Ectodermal cell (in vitro differentiated cells): ENCODE measurements at regions not wholly inside any gene's neighbourhood (a gene's known extent, or its start where the extent isn't known, plus 50 kb on each side); places are given as distances from the start of the nearest gene placed in this dataset.

Experiments used
- H3K27ac ChIP-seq: 2 replicates; pipeline ENCODE4 v1.7.0; 2013; ENCODE audit warnings: mild to moderate bottlenecking, low read depth, low read length; ENCODE audit not compliant: insufficient read depth, poor library complexity, severe bottlenecking
- H3K27me3 ChIP-seq: 2 replicates; pipeline ENCODE4 v1.7.0; 2013; ENCODE audit warnings: mild to moderate bottlenecking, low read length; ENCODE audit not compliant: insufficient read depth, control insufficient read depth, poor library complexity, severe bottlenecking
- H3K36me3 ChIP-seq: one replicate; pipeline ENCODE4 v1.7.0; 2013; ENCODE audit warnings: low read length; ENCODE audit not compliant: control insufficient read depth, insufficient read depth
- H3K4me1 ChIP-seq: one replicate; pipeline ENCODE4 v1.7.0; 2013; ENCODE audit warnings: low read length; ENCODE audit not compliant: control insufficient read depth, insufficient read depth
- H3K4me3 ChIP-seq: 2 replicates; pipeline ENCODE4 v1.7.0; 2013; ENCODE audit warnings: low read depth, low read length, control low read depth; ENCODE audit not compliant: insufficient read depth
- H3K9me3 ChIP-seq: 2 replicates; pipeline ENCODE4 v1.7.0; 2013; ENCODE audit warnings: mild to moderate bottlenecking, low read length, moderate library complexity; ENCODE audit not compliant: control insufficient read depth
- WGBS, 2 experiments: methylation state at CpG; one replicate each; pipeline ENCODE4 v1.1.7; 2013; ENCODE audit warnings: missing lambda C conversion rate in 2 of 2; 5-methylcytosine and 5-hydroxymethylcytosine counted together

DNA sequence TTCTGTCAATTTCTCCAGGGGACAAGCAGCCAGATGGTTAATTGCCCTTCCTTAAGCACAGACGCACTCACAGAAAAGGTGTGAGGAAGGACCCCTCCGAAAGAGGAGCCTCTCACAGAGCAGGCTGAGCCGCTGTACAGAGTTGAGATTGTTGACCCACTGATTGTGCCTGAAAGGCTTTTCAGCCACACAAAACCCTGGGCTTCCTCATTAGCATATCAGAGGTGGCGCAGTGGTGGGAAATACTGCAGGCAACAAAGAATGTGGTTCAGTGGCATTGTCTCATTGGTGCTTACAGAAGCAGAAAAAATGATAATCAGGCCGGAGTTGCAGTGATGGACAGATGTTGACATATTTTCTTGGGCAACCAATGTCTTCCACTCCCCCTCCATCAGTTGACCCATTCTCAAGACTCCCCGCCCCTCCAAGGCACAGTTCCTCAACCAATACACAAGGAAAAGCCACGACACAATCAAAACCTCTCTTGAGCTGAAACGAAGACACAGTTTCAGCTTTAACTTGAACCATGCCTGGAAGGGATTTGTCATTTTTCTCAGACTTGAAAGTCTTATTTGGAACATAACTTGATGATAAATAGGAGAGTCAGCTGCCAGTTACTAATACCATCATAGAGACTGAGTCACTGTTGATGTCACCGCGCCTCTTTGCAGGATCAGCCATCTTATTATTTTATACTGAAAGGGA lies 53.1 kb downstream of the ATXN3L start:
- H3K27ac ChIP-seq: peak overlapping the region; percentile 77
- H3K27me3 ChIP-seq: no peaks in the 10 kb centered on the region
- H3K36me3 ChIP-seq: no peaks in the 10 kb centered on the region
- no peaks in the 10 kb centered on the region for H3K9me3 ChIP-seq
- 45 to 46% methylated on average over 8 of the region's 10 CpGs for WGBS, 2 experiments
- no peak overlapping the region for H3K4me3 ChIP-seq
- H3K4me1 ChIP-seq: peaks cover 3% of the 10 kb centered on the region

DNA sequence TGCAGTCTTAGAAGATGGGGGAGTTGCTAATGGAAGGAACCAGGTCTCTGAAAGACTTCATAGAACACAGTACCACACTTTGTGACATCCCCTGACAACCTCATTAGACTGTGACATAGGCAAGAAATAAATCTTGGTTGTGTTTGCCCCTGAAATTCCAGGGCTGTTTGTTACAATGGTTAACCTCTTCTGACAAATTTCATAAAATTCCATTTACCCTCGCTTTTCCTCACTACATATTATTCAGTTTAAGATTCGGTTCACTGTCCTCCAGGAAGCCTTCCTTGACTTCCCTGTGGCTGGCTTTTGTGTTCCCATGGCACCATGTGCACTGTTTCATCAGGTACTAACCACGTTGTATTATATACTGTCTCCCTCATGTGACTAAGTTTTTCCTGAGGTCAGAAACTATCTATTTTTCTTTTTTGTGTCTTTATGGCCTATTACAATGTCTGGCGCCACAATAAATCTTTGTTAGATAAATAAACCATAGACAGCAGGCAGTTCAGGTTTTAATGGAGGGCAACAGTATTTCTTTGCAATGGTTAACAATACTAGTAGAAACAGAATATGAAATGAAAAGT lies 54.2 kb downstream of the ATXN3L start:
- H3K4me3 ChIP-seq: no peak overlapping the region
- no peaks in the 10 kb centered on the region for H3K36me3 ChIP-seq
- no peaks in the 10 kb centered on the region for H3K9me3 ChIP-seq
- H3K4me1 ChIP-seq: peaks cover 3% of the 10 kb centered on the region
- 97 to 99% methylated on average over 3 to 4 of the region's 4 CpGs for WGBS, 2 experiments
- no peaks in the 10 kb centered on the region for H3K27me3 ChIP-seq
- no peak overlapping the region for H3K27ac ChIP-seq

DNA sequence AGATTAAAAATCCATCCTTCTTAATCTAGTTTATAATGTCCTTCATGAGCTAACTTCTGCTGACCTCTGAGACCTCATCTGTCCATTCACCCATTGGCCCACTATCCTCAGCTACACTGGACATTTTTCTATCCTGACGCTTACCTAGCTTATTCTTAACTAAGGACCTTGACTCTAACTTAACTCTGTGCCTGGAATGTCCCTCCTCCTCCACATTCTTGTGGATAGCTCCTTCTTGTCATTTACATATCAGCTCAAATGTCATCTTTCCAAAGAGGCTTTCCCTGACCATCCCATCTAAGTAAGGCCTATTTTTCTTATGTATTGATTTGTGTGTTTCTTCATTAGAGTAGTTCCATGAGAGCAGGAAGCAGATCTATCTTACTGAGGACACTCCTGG lies 54.7 kb downstream of the ATXN3L start:
- Histone ChIP-seq H3K27ac (no peak overlapping the region), H3K4me1 (peaks cover 3% of the 10 kb centered on the region), H3K4me3 (no peak overlapping the region), H3K36me3 (no peaks in the 10 kb centered on the region), H3K27me3 (no peaks in the 10 kb centered on the region), H3K9me3 (no peaks in the 10 kb centered on the region)
- WGBS, 2 experiments: 78 to 91% methylated on average over 1 of the region's 1 CpG

DNA sequence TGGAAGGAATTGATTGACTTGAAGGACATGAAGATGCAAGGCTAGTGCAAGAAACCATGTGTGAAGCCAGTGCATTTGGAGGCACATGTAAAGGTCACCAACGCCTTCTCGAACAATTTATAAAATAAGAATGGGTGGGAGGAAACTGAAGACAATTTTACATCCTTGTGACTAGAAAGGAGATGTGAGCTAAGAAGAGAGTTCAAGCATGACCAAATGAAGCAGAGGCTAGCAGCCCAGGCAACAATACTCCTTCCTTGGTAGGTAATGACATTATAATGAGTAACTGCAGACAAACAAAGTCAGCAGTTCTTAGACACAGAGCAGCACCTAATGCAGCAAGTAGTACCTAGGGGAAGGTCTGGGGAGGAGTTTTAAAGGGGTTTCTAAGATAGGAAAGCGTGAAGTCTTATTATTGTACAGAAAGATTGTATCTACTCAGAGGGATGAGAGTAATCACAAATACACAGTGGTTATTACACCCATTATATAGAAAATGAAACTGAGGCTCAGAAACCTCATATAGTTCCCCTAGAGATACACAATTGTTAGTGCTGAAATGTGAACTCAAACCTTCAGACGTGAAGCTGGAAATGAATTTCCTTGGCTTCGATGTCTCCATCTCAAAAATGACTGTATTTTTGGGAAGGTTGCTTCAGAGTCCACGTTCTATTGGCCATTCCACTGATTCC lies 56.1 kb downstream of the ATXN3L start:
- H3K27ac ChIP-seq: no peak overlapping the region
- H3K36me3 ChIP-seq: no peaks in the 10 kb centered on the region
- H3K4me3 ChIP-seq: no peak overlapping the region
- no peaks in the 10 kb centered on the region for H3K9me3 ChIP-seq
- peaks cover 3% of the 10 kb centered on the region for H3K4me1 ChIP-seq
- 96 to 99% methylated on average over 5 to 6 of the region's 6 CpGs for WGBS, 2 experiments
- no peaks in the 10 kb centered on the region for H3K27me3 ChIP-seq

- H3K27me3 ChIP-seq: no peaks in the 10 kb centered on the region
- H3K36me3 ChIP-seq: no peaks in the 10 kb centered on the region
- no peak overlapping the region for H3K4me3 ChIP-seq
- no peak overlapping the region for H3K27ac ChIP-seq
- H3K9me3 ChIP-seq: no peaks in the 10 kb centered on the region
- WGBS, 2 experiments: 92 to 97% methylated on average over 4 to 5 of the region's 5 CpGs
- H3K4me1 ChIP-seq: no peaks in the 10 kb centered on the region
Measured at GRCh38 chrX:13261348-13261747, 58.5 kb downstream of the ATXN3L start.

- WGBS, 2 experiments: 93 to 96% methylated on average over 3 to 4 of the region's 4 CpGs
- Histone ChIP-seq H3K36me3 (no peaks in the 10 kb centered on the region), H3K9me3 (no peaks in the 10 kb centered on the region), H3K27me3 (no peaks in the 10 kb centered on the region), H3K27ac (no peak overlapping the region), H3K4me3 (no peak overlapping the region), H3K4me1 (no peaks in the 10 kb centered on the region)
Measured at GRCh38 chrX:13260598-13260997, 59.3 kb downstream of the ATXN3L start.

- Histone ChIP-seq H3K27ac (no peak overlapping the region), H3K27me3 (no peaks in the 10 kb centered on the region), H3K4me3 (no peak overlapping the region), H3K9me3 (no peaks in the 10 kb centered on the region), H3K4me1 (no peaks in the 10 kb centered on the region), H3K36me3 (no peaks in the 10 kb centered on the region)
- 92 to 97% methylated on average over 4 to 5 of the region's 5 CpGs for WGBS, 2 experiments
Measured at GRCh38 chrX:13258725-13259124, 61.1 kb downstream of the ATXN3L start.

DNA sequence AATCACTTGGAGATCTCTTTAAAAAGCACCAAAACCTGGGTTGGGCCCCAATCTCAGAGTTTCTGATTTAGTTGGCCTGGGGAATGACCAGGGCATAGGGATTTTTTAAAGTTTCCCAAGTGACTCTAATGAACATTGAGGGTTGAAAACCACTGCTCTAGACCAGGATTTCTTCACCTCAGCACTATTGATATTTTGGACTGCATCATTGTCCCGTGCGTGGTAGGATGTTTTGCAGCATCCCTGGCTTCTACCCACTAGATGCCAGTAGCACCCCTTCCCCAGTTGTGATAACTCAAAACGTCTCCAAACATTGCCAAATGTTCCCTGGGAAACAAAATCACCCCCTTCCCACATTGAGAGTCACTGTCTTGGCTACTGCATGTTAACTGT lies 61.8 kb downstream of the ATXN3L start:
- H3K4me3 ChIP-seq: no peak overlapping the region
- no peaks in the 10 kb centered on the region for H3K4me1 ChIP-seq
- no peaks in the 10 kb centered on the region for H3K9me3 ChIP-seq
- 95 to 97% methylated on average over 3 of the region's 3 CpGs for WGBS, 2 experiments
- no peaks in the 10 kb centered on the region for H3K36me3 ChIP-seq
- no peaks in the 10 kb centered on the region for H3K27me3 ChIP-seq
- no peak overlapping the region for H3K27ac ChIP-seq

GRCh38 chrX:13257223-13258051 lies 62.4 kb downstream of the ATXN3L start:
- H3K27ac ChIP-seq: no peak overlapping the region
- no peaks in the 10 kb centered on the region for H3K27me3 ChIP-seq
- no peaks in the 10 kb centered on the region for H3K9me3 ChIP-seq
- H3K36me3 ChIP-seq: no peaks in the 10 kb centered on the region
- H3K4me3 ChIP-seq: no peak overlapping the region
- 93 to 98% methylated on average over 2 to 6 of the region's 6 CpGs for WGBS, 2 experiments
- no peaks in the 10 kb centered on the region for H3K4me1 ChIP-seq

DNA sequence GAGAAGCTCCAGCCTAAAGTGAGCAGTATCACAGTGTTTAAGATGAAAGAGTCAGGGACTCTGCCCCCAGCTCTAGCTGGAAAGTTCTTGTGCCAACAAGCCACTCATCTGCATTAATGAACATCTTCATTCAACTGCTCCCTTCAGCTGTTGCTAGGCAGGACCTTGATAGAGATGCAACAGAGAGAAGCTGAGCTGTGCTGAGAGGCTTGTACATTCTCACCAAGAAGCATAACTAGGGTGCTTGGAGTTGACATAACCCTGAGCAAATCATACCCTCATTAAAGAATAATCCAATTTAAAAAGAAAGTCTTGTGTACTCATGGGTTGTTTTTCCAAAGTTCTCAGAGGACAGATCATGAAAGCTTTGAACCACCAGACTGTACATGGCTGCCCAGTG lies 63.2 kb downstream of the ATXN3L start:
- no peaks in the 10 kb centered on the region for H3K27me3 ChIP-seq
- H3K9me3 ChIP-seq: no peaks in the 10 kb centered on the region
- no peak overlapping the region for H3K4me3 ChIP-seq
- H3K4me1 ChIP-seq: no peaks in the 10 kb centered on the region
- H3K27ac ChIP-seq: no peak overlapping the region
- no peaks in the 10 kb centered on the region for H3K36me3 ChIP-seq
